ENCODE measurements at regions not wholly inside any gene's neighbourhood (a gene's known extent, or its start where the extent isn't known, plus 50 kb on each side); places are given as distances from the start of the nearest gene placed in this dataset.

DNA sequence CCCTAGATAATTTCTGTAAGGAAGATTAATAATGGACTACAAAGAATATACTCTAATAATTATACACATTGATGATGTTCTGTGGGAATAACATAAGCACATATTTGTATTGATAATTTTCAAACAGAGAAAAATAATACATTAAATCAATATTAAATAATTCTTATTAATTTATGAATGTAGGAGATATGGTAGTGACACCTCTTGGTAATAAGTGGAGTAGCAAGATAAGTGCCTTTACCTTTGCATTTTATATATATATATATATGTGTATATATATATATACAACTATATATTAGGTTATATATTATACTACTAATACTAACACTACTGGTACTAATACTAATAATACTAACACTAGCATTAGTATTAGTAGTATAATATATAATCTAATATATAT lies 905.8 kb downstream of the SLITRK1 start:
- POLR2A ChIA-PET: no interaction called here
- no peak overlapping the region for H3K27ac Mint-ChIP-seq
- Histone ChIP-seq H3K9me3 (ENCODE audit: control extremely low read depth in 1 of 3, control insufficient read depth in 2 of 3, insufficient read depth in 1 of 3, low read length in 2 of 3) (peaks cover 0 to 2% (median 0%) of the 10 kb centered on the region in 3 donors), H3K27me3 (replicated peaks in 1 of 4; ENCODE audit: control extremely low read depth in 1 of 4, control insufficient read depth in 3 of 4, insufficient read depth in 4 of 4, low read length in 3 of 4) (no peaks in the 10 kb centered on the region), H3K4me3 (ENCODE audit: control extremely low read depth in 1 of 5, extremely low read depth in 1 of 5, insufficient read depth in 1 of 5, low read depth in 2 of 5, low read length in 4 of 5) (no peak overlapping the region), H4K20me1 (ENCODE audit: control insufficient read depth, insufficient read depth, low read length, poor library complexity, severe bottlenecking) (no peaks in the 10 kb centered on the region), H3K36me3 (replicated peaks in 1 of 2; ENCODE audit: control extremely low read depth in 1 of 2, control insufficient read depth in 1 of 2, extremely low read depth in 1 of 2, insufficient read depth in 2 of 2, low read length in 1 of 2) (no peaks in the 10 kb centered on the region), H3K79me2 (ENCODE audit: control insufficient read depth, insufficient read depth, low read length) (no peaks in the 10 kb centered on the region), H3K27ac (ENCODE audit: low read length in 2 of 2) (no peak overlapping the region), H3K4me1 (ENCODE audit: control insufficient read depth in 2 of 2, insufficient read depth in 2 of 2, low read length in 2 of 2) (no peaks in the 10 kb centered on the region), H3K9ac (ENCODE audit: low read length) (no peak overlapping the region), H2AFZ (ENCODE audit: insufficient read depth, low read depth, low read length, poor library complexity, severe bottlenecking) (no peak overlapping the region), H3K4me2 (replicated peaks; ENCODE audit: low read depth, low read length, poor library complexity, severe bottlenecking) (no peak overlapping the region)
- H3K9me3 Mint-ChIP-seq (ENCODE audit: insufficient read depth): peaks cover 4% of the 10 kb centered on the region
- no peaks in the 10 kb centered on the region for H3K4me1 Mint-ChIP-seq
- DNase-seq (no peak), ATAC-seq (ENCODE audit: low read depth) (no peak)
- H3K4me3 Mint-ChIP-seq: no peak overlapping the region
- CTCF ChIA-PET: no interaction called here
- intact Hi-C loops (cut with micrococcal nuclease): no loop called here
- H3K27me3 Mint-ChIP-seq: no peaks in the 10 kb centered on the region
- no peak for TF ChIP-seq EZH2 (IDR thresholded peaks at IDR 0.05; ENCODE audit: borderline replicate concordance, insufficient read depth, low read depth, low read length, poor library complexity, severe bottlenecking)
- TF ChIP-seq, protein P1, sequence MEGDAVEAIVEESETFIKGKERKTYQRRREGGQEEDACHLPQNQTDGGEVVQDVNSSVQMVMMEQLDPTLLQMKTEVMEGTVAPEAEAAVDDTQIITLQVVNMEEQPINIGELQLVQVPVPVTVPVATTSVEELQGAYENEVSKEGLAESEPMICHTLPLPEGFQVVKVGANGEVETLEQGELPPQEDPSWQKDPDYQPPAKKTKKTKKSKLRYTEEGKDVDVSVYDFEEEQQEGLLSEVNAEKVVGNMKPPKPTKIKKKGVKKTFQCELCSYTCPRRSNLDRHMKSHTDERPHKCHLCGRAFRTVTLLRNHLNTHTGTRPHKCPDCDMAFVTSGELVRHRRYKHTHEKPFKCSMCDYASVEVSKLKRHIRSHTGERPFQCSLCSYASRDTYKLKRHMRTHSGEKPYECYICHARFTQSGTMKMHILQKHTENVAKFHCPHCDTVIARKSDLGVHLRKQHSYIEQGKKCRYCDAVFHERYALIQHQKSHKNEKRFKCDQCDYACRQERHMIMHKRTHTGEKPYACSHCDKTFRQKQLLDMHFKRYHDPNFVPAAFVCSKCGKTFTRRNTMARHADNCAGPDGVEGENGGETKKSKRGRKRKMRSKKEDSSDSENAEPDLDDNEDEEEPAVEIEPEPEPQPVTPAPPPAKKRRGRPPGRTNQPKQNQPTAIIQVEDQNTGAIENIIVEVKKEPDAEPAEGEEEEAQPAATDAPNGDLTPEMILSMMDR (IDR thresholded peaks at IDR 0.05): no peak

DNA sequence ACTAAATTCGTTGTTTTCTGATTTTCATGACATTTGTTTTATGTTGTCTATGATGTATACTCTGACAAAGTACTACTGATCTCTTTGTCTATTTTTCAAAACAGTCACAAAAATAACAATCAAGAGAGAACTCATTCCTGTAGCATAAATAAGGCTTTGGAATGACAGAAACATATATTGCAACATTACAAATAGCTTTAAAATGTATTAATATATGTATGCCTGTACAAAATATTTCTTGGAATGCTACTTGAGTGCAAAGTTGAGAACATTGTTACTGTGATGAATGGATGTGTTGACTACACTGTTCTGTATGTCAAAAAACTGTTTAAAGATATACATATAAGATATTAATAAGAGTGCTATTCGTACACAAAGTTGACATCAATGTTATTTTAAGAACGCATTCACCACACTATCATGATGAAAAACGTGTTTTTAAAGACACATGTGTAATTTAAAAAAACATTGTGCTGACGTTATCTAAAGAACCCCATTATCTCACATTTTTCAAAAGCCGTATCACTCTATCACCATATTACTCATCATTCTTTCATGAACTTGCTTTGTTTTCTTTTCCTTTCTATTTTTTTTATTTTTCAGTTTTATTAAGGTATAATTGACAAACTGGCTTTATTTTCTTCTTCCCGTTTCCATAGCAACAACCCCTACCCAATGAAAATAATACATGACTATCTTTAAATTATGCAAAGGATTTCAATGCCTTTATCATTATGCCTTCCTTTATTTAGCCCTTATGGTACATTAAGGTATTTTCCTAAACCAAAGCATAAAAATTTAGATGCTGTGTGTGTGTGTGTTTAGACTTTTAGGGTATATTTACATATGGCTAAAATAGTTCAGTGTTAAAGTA lies 918.8 kb downstream of the SLITRK1 start:
- no peak for ATAC-seq (ENCODE audit: low read depth)

More for the DNA sequence above, 918.8 kb downstream of the SLITRK1 start:
- WGBS (ENCODE audit: insufficient coverage): no CpG with 5 or more reads among the region's 7 CpGs
- Histone ChIP-seq H3K4me2 (replicated peaks; ENCODE audit: low read depth, low read length, poor library complexity, severe bottlenecking) (no peak overlapping the region), H2AFZ (ENCODE audit: insufficient read depth, low read depth, low read length, poor library complexity, severe bottlenecking) (no peak overlapping the region), H3K4me1 (ENCODE audit: control insufficient read depth in 2 of 2, insufficient read depth in 2 of 2, low read length in 2 of 2) (no peaks in the 10 kb centered on the region), H3K79me2 (ENCODE audit: control insufficient read depth, insufficient read depth, low read length) (no peaks in the 10 kb centered on the region), H3K9ac (ENCODE audit: low read length) (no peak overlapping the region), H3K9me3 (ENCODE audit: control extremely low read depth in 1 of 3, control insufficient read depth in 2 of 3, insufficient read depth in 1 of 3, low read length in 2 of 3) (no peaks in the 10 kb centered on the region), H3K4me3 (ENCODE audit: control extremely low read depth in 1 of 5, extremely low read depth in 1 of 5, insufficient read depth in 1 of 5, low read depth in 2 of 5, low read length in 4 of 5) (no peak overlapping the region), H3K36me3 (replicated peaks in 1 of 2; ENCODE audit: control extremely low read depth in 1 of 2, control insufficient read depth in 1 of 2, extremely low read depth in 1 of 2, insufficient read depth in 2 of 2, low read length in 1 of 2) (no peaks in the 10 kb centered on the region), H4K20me1 (ENCODE audit: control insufficient read depth, insufficient read depth, low read length, poor library complexity, severe bottlenecking) (no peaks in the 10 kb centered on the region), H3K27ac (ENCODE audit: low read length in 2 of 2) (no peak overlapping the region), H3K27me3 (replicated peaks in 1 of 4; ENCODE audit: control extremely low read depth in 1 of 4, control insufficient read depth in 3 of 4, insufficient read depth in 4 of 4, low read length in 3 of 4) (no peaks in the 10 kb centered on the region)
- Mint-ChIP-seq H3K9me3 (ENCODE audit: insufficient read depth) (peaks cover 2% of the 10 kb centered on the region), H3K4me3 (no peak overlapping the region), H3K27me3 (no peaks in the 10 kb centered on the region), H3K4me1 (no peaks in the 10 kb centered on the region), H3K27ac (no peak overlapping the region)
- ChIA-PET CTCF (no interaction called here), POLR2A (no interaction called here)
- TF ChIP-seq, protein P1 (IDR thresholded peaks at IDR 0.05): no peak
- no peak for TF ChIP-seq EZH2 (IDR thresholded peaks at IDR 0.05; ENCODE audit: borderline replicate concordance, insufficient read depth, low read depth, low read length, poor library complexity, severe bottlenecking)
- no peak for DNase-seq
- intact Hi-C loops (cut with micrococcal nuclease): no loop called here
